OCI-LY1 (cell line): ENCODE measurements at regions not wholly inside any gene's neighbourhood (a gene's known extent, or its start where the extent isn't known, plus 50 kb on each side); places are given as distances from the start of the nearest gene placed in this dataset.

Source experiments
- H2AFZ ChIP-seq: fragments of 200-600 bp; sonication (generic), shearing (Covaris generic); 2 replicates; pipeline ENCODE4 v1.6.0; 2014; ENCODE audit warnings: antibody characterized with exemption, mild to moderate bottlenecking, low read length
- H3F3A ChIP-seq: fragments of 200-600 bp; sonication (generic), shearing (Covaris generic); 2 replicates; pipeline ENCODE4 v1.6.0; 2014; ENCODE audit warnings: mild to moderate bottlenecking, antibody characterized with exemption, low read length, moderate library complexity; ENCODE audit not compliant: insufficient read depth
- H3K27ac ChIP-seq: fragments of 200-600 bp; sonication (generic); 2 replicates; pipeline ENCODE4 v1.5.1; 2014; ENCODE audit warnings: low read length, mixed run types, mild to moderate bottlenecking, low read depth; ENCODE audit not compliant: poor library complexity, severe bottlenecking
- H3K27me3 ChIP-seq: fragments of 200-600 bp; sonication (generic); 2 replicates; pipeline ENCODE4 v1.6.0; 2014; ENCODE audit warnings: antibody characterized with exemption, mild to moderate bottlenecking, low read length, moderate library complexity; ENCODE audit not compliant: insufficient read depth
- H3K36me3 ChIP-seq: fragments of 200-600 bp; sonication (generic); 2 replicates; pipeline ENCODE4 v1.6.1; 2014; ENCODE audit warnings: mild to moderate bottlenecking, antibody characterized with exemption, low read length, moderate library complexity, mixed read lengths; ENCODE audit not compliant: insufficient read depth
- H3K4me1 ChIP-seq: fragments of 200-600 bp; sonication (generic); 2 replicates; pipeline ENCODE4 v1.5.1; 2014; ENCODE audit warnings: mild to moderate bottlenecking, low read length, moderate library complexity; ENCODE audit not compliant: insufficient read depth, severe bottlenecking
- H3K4me2 ChIP-seq: fragments of 200-600 bp; sonication (generic), shearing (Covaris generic); 2 replicates; pipeline ENCODE4 v1.6.1; 2014; ENCODE audit warnings: low read length
- H3K4me3 ChIP-seq: fragments of 200-600 bp; sonication (generic); 2 replicates; pipeline ENCODE4 v1.5.1; 2014; ENCODE audit warnings: low read length, low read depth, mild to moderate bottlenecking, mixed read lengths; ENCODE audit not compliant: poor library complexity, severe bottlenecking
- H3K79me2 ChIP-seq: fragments of 200-600 bp; shearing (Covaris generic); 2 replicates; pipeline ENCODE4 v1.6.1; 2016; ENCODE audit warnings: mixed run types, low read length, mixed read lengths; ENCODE audit not compliant: insufficient read depth
- H3K9ac ChIP-seq: fragments of 200-600 bp; sonication (generic), shearing (Covaris generic); 2 replicates; pipeline ENCODE4 v1.6.1; 2014; ENCODE audit warnings: mild to moderate bottlenecking, low read length, mixed read lengths
- H3K9me2 ChIP-seq: fragments of 200-600 bp; sonication (generic), shearing (Covaris generic); 2 replicates; pipeline ENCODE4 v1.6.1; 2014; ENCODE audit warnings: low read depth, mild to moderate bottlenecking, low read length, mixed read lengths
- H3K9me3 ChIP-seq: fragments of 200-600 bp; shearing (Covaris generic); 2 replicates; pipeline ENCODE4 v1.6.1; 2014; ENCODE audit warnings: low read length, mixed read lengths
- H4K20me1 ChIP-seq: fragments of 200-600 bp; sonication (generic), shearing (Covaris generic); 2 replicates; pipeline ENCODE4 v1.6.0; 2016; ENCODE audit warnings: mild to moderate bottlenecking, low read length; ENCODE audit not compliant: insufficient read depth
- CTCF ChIP-seq: fragments of 200-600 bp; sonication (generic), shearing (Covaris generic); IDR thresholded peaks from 2 replicates; pipeline ENCODE4 v1.5.1; 2017; ENCODE audit warnings: mild to moderate bottlenecking, antibody characterized with exemption, low read length, moderate library complexity, mixed read lengths
- EZH2 ChIP-seq: fragments of 200-600 bp; sonication (generic), shearing (Covaris generic); IDR thresholded peaks from 2 replicates; pipeline ENCODE4 v1.8.0; 2017; ENCODE audit warnings: borderline replicate concordance, mixed run types, mild to moderate bottlenecking, antibody characterized with exemption, low read length, moderate library complexity, mixed read lengths

- Histone ChIP-seq H2AFZ (no peak overlapping the region), H3K4me1 (no peaks in the 10 kb centered on the region), H3K27me3 (no peaks in the 10 kb centered on the region), H3F3A (no peaks in the 10 kb centered on the region), H3K9ac (no peak overlapping the region), H3K36me3 (no peaks in the 10 kb centered on the region), H3K4me2 (no peak overlapping the region), H3K9me2 (no peaks in the 10 kb centered on the region), H3K79me2 (no peaks in the 10 kb centered on the region), H3K4me3 (no peak overlapping the region), H3K27ac (no peak overlapping the region), H3K9me3 (no peaks in the 10 kb centered on the region), H4K20me1 (no peaks in the 10 kb centered on the region)
- TF ChIP-seq CTCF (no peak), EZH2 (no peak)
These were observed 93.2 kb upstream of the ZNF184 start for GRCh38 chr6:27565839-27566779.

GRCh38 chr6:27562027-27562410 is 89.1 kb upstream of the ZNF184 start:
- Histone ChIP-seq H3K36me3 (no peaks in the 10 kb centered on the region), H2AFZ (no peak overlapping the region), H3K9me3 (no peaks in the 10 kb centered on the region), H3K27ac (no peak overlapping the region), H3K4me3 (no peak overlapping the region), H3K79me2 (no peaks in the 10 kb centered on the region), H4K20me1 (no peaks in the 10 kb centered on the region), H3K4me1 (no peaks in the 10 kb centered on the region), H3K27me3 (no peaks in the 10 kb centered on the region), H3K9me2 (no peaks in the 10 kb centered on the region), H3K4me2 (no peak overlapping the region), H3K9ac (no peak overlapping the region), H3F3A (no peaks in the 10 kb centered on the region)
- no peak for TF ChIP-seq CTCF
- no peak for TF ChIP-seq EZH2

- Histone ChIP-seq H3F3A (0 out of 2 replicates have a peak, but pooled peaks cover 3% of the 10 kb centered on the region), H3K36me3 (no peaks in the 10 kb centered on the region), H3K4me2 (no peak overlapping the region), H3K27me3 (0 out of 2 replicates have a peak, but pooled peaks cover 3% of the 10 kb centered on the region), H3K9me2 (no peaks in the 10 kb centered on the region), H2AFZ (no peak overlapping the region), H3K27ac (no peak overlapping the region), H3K9me3 (no peaks in the 10 kb centered on the region), H3K9ac (no peak overlapping the region), H3K4me3 (no peak overlapping the region), H3K4me1 (peaks cover 5% of the 10 kb centered on the region), H4K20me1 (no peaks in the 10 kb centered on the region), H3K79me2 (no peaks in the 10 kb centered on the region)
- no peak for TF ChIP-seq EZH2
- no peak for TF ChIP-seq CTCF
These were observed 85.3 kb upstream of the ZNF184 start for GRCh38 chr6:27558028-27558724.
